HCT116 (cell line): ENCODE measurements at regions not wholly inside any gene's neighbourhood (a gene's known extent, or its start where the extent isn't known, plus 50 kb on each side); places are given as distances from the start of the nearest gene placed in this dataset.

ENCODE experiments used
- ATAC-seq: fragments of 200-7000 bp; cut with Tn5 transposase; 2 replicates; pipeline ENCODE4 v1.9.1; 2020; ENCODE audit warnings: mild to moderate bottlenecking, moderate library complexity
- BruUV-seq: library from RNA; stranded (reverse); fragments of 400-500 nt; replicated peaks from 2 replicates; lab custom pipeline; 2021; lab: Mats Ljungman, UMichigan
- CTCF ChIA-PET: fragments of 300-600 bp; sonication (Branson Sonifier 250); formaldehyde crosslinking; loops from one replicate; lab custom pipeline; 2021; ENCODE audit warnings: antibody characterized with exemption; lab: Charles Lee
- POLR2A ChIA-PET: fragments of 300-600, 350-600 bp; sonication (Branson Sonifier 250); formaldehyde crosslinking; loops from one replicate; lab custom pipeline; 2021; ENCODE audit warnings: antibody characterized with exemption; lab: Charles Lee
- RAD21 ChIA-PET, 2 experiments: fragments of 300-600 bp; sonication (Branson Sonifier 250); formaldehyde crosslinking; loops; one replicate each; lab custom pipeline; 2023; ENCODE audit warnings: low total read pairs in 2 of 2; ENCODE audit not compliant: uncharacterized antibody in 2 of 2, unreplicated experiment in 2 of 2, low non-redundant PET in 1 of 2; lab: Charles Lee
- DNase-seq: peaks from one replicate; pipeline ENCODE4 v3.0.0-alpha.2; 2010; ENCODE audit warnings: low read depth, low spot score
- H2AFZ ChIP-seq: fragments of 200-600 bp; shearing (Covaris generic), sonication (generic); 2 replicates; pipeline ENCODE4 v1.6.1; 2017; ENCODE audit warnings: low read depth, mixed run types, mixed read lengths, antibody characterized with exemption, low read length; ENCODE audit not compliant: poor library complexity, severe bottlenecking
- H3K27ac ChIP-seq: 2 replicates; pipeline ENCODE4 v1.5.1; 2012; ENCODE audit warnings: low read depth, low read length
- H3K27me3 ChIP-seq: fragments of 200-600 bp; sonication (generic); 2 replicates; pipeline ENCODE4 v1.6.1; 2016; ENCODE audit warnings: mixed run types, low read length, mixed read lengths; ENCODE audit not compliant: insufficient read depth
- H3K36me3 ChIP-seq, 2 experiments: fragments of 200-500 bp in 1 of 2; fragments of 200-600 bp in 1 of 2; sonication (Bioruptor generic) in 1 of 2; sonication (generic) in 1 of 2; 2 replicates each; pipeline versions ENCODE4 v1.5.1 to v1.6.1; 2014 to 2016; ENCODE audit warnings: low read length in 2 of 2, inconsistent platforms in 1 of 2, mixed read lengths in 1 of 2, mixed run types in 1 of 2; ENCODE audit not compliant: insufficient read depth in 2 of 2, control insufficient read depth in 1 of 2
- H3K4me1 ChIP-seq, 2 experiments: fragments of 200-600 bp in 1 of 2; sonication (generic) in 1 of 2; 2 replicates each; pipeline versions ENCODE4 v1.5.1 to v1.6.1; 2012 to 2017; ENCODE audit warnings: low read length in 2 of 2, inconsistent platforms in 1 of 2, mild to moderate bottlenecking in 1 of 2, mixed read lengths in 1 of 2, mixed run types in 1 of 2, moderate library complexity in 1 of 2; ENCODE audit not compliant: insufficient read depth in 2 of 2, control insufficient read depth in 1 of 2
- H3K4me2 ChIP-seq: fragments of 200-600 bp; sonication (generic); 2 replicates; pipeline ENCODE4 v1.6.1; 2017; ENCODE audit warnings: mixed run types, low read length, mixed read lengths
- H3K4me3 ChIP-seq, 2 experiments: fragments of 200-600 bp in 1 of 2; sonication (generic) in 1 of 2; replicated peaks in 1 of 2; 2 replicates each; pipeline ENCODE4 v1.5.1; 2011 to 2016; ENCODE audit warnings: low read length in 2 of 2, control low read depth in 1 of 2, low read depth in 1 of 2, mild to moderate bottlenecking in 1 of 2, mixed read lengths in 1 of 2, mixed run types in 1 of 2
- H3K79me2 ChIP-seq: fragments of 200-600 bp; sonication (generic); 2 replicates; pipeline ENCODE4 v1.6.1; 2017; ENCODE audit warnings: mild to moderate bottlenecking, mixed run types, low read length, moderate library complexity, mixed read lengths; ENCODE audit not compliant: insufficient read depth
- H3K9ac ChIP-seq: fragments of 200-600 bp; sonication (generic); 2 replicates; pipeline ENCODE4 v1.6.1; 2016; ENCODE audit warnings: low read length, mixed read lengths
- H3K9me2 ChIP-seq: fragments of 200-600 bp; sonication (generic), shearing (Covaris generic); 2 replicates; pipeline ENCODE4 v1.6.1; 2017; ENCODE audit warnings: mixed run types, mild to moderate bottlenecking, moderate library complexity; ENCODE audit not compliant: insufficient read depth
- H3K9me3 ChIP-seq, 2 experiments: fragments of 200-500 bp in 1 of 2; fragments of 200-600 bp in 1 of 2; sonication (Bioruptor generic) in 1 of 2; sonication (generic) in 1 of 2; 2 replicates each; pipeline ENCODE4 v1.6.1; 2014 to 2017; ENCODE audit warnings: low read length in 2 of 2, mixed read lengths in 2 of 2, inconsistent platforms in 1 of 2, low read depth in 1 of 2, mild to moderate bottlenecking in 1 of 2, mixed run types in 1 of 2, moderate library complexity in 1 of 2; ENCODE audit not compliant: control insufficient read depth in 1 of 2, insufficient read depth in 1 of 2
- H4K20me1 ChIP-seq: fragments of 200-600 bp; sonication (generic), shearing (Covaris generic); 2 replicates; pipeline ENCODE4 v1.6.1; 2017; ENCODE audit warnings: mixed run types, mild to moderate bottlenecking, moderate library complexity; ENCODE audit not compliant: insufficient read depth
- FOSL1 ChIP-seq: IDR thresholded peaks from 2 replicates; pipeline ENCODE4 v1.6.1; 2012; ENCODE audit warnings: low read depth
- POLR2A ChIP-seq: IDR thresholded peaks from 2 replicates; pipeline ENCODE4 v1.7.0; 2011; ENCODE audit warnings: borderline replicate concordance; ENCODE audit not compliant: insufficient read depth, insufficient read length; ENCODE audit errors: extremely low read depth
- POLR2AphosphoS5 ChIP-seq: IDR thresholded peaks from 2 replicates; pipeline ENCODE4 v1.6.1; 2011; ENCODE audit warnings: mild to moderate bottlenecking, low read depth, low read length, moderate library complexity
- REST ChIP-seq: IDR thresholded peaks from 2 replicates; pipeline ENCODE4 v1.6.1; 2012; ENCODE audit warnings: low read depth
- SP1 ChIP-seq: IDR thresholded peaks from 2 replicates; pipeline ENCODE4 v1.6.1; 2012; ENCODE audit warnings: low read depth
- YY1 ChIP-seq: IDR thresholded peaks from 2 replicates; pipeline ENCODE4 v1.6.1; 2011; ENCODE audit warnings: low read length, low read depth, moderate library complexity, mild to moderate bottlenecking; ENCODE audit not compliant: insufficient replicate concordance; ENCODE audit errors: extremely low read depth
- ZNF274 ChIP-seq: fragments of 200-500 bp; sonication (Bioruptor generic); IDR thresholded peaks from 2 replicates; pipeline ENCODE4 v1.6.1; 2014; ENCODE audit warnings: mild to moderate bottlenecking, low read depth, low read length, inconsistent platforms
- intact Hi-C: fragments of 100-400 bp; cut with micrococcal nuclease; formaldehyde crosslinking; loops from 2 replicates; pipeline ENCODE4 v1.10.0; 2022

- intact Hi-C loops: no loop called here
- Histone ChIP-seq H3K4me1 (no peaks in the 10 kb centered on the region), H4K20me1 (no peaks in the 10 kb centered on the region), H3K4me3 (no peak overlapping the region), H3K9me2 (no peaks in the 10 kb centered on the region), H3K9me3 (no peaks in the 10 kb centered on the region), H3K79me2 (no peaks in the 10 kb centered on the region), H3K4me2 (no peak overlapping the region), H3K27me3 (no peaks in the 10 kb centered on the region), H3K9ac (no peak overlapping the region), H3K36me3 (no peaks in the 10 kb centered on the region), H2AFZ (peak overlapping the region; percentile 22), H3K27ac (no peak overlapping the region)
- ATAC-seq (no peak), DNase-seq (no peak)
- no TSS peak for BruUV-seq
- CTCF ChIA-PET: no interaction called here
- TF ChIP-seq FOSL1: no peak
- TF ChIP-seq REST: no peak
- no peak for TF ChIP-seq POLR2A
- no peak for TF ChIP-seq ZNF274
- TF ChIP-seq YY1: no peak
- TF ChIP-seq SP1: no peak
- TF ChIP-seq POLR2AphosphoS5: no peak
- RAD21 ChIA-PET: no interaction called here
- POLR2A ChIA-PET: no interaction called here
These were observed 1105.0 kb downstream of the PLA2G4A start for GRCh38 chr1:187933562-187934419.
